HG02678 (cell line): ENCODE measurements at regions not wholly inside any gene's neighbourhood (a gene's known extent, or its start where the extent isn't known, plus 50 kb on each side); places are given as distances from the start of the nearest gene placed in this dataset.
"Not testable (repeated sequence)": the region's sequence is repeated elsewhere in the genome, so short reads cannot be mapped to it uniquely, and the experiment has no call there.

Experiments used
- ATAC-seq: cut with Tn5 transposase; IDR thresholded peaks from one replicate; pipeline ENCODE4 v1.9.1; 2021; ENCODE audit warnings: mild to moderate bottlenecking, moderate library complexity; ENCODE audit not compliant: unreplicated experiment

- ATAC-seq, result peak; percentile 28
These were observed 513.5 kb downstream of the TTLL7 start for GRCh38 chr1:83485314-83486019.

GRCh38 chr1:83481284-83481683 lies 517.6 kb downstream of the TTLL7 start:
- not testable (repeated sequence) for ATAC-seq

GRCh38 chr1:83479591-83480239 lies 519.2 kb downstream of the TTLL7 start:
- ATAC-seq, result peak; percentile 80

- not testable (repeated sequence) for ATAC-seq
These were observed 520.8 kb downstream of the TTLL7 start for GRCh38 chr1:83478127-83478526.

GRCh38 chr1:83476518-83476917 lies 522.4 kb downstream of the TTLL7 start:
- ATAC-seq, result peak; percentile 61

DNA sequence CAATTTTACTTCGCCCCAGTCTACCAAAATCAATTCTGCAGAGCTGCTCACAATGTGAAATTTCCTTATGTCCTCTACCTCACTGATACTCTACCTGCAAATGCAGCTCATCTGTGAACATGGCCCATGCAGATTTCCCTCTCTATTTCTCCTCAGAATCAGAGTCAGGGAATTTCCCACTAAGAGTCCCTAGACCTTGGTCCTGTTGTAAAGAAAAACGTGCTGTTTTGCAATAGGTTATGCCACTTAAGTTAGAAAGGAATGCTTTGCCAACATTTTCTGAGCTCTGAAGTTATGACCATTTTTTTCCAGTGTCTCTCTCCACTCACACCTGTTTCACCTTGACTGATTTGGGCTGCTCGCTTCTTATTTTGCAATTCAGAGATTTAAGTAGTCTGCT lies 524.0 kb downstream of the TTLL7 start:
- not testable (repeated sequence) for ATAC-seq

DNA sequence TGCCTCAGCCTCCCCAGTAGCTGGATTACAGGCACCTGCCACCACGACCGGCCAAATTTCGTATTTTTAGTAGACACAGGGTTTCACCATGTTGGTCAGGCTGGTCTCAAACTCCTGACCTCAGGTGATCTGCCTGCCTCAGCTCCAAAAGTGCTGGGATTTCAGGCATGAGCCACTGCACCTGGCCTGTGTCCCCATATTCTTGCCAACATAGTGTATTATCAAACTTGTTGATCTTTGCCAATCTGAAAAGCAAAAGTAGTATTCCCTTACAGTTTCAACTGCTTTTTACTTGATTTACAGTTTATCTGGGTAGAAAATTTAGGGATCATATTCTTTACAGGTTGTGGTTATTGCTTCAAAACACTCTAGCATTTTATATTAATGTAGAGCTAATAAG lies 524.9 kb downstream of the TTLL7 start:
- ATAC-seq, result not testable (repeated sequence)

DNA sequence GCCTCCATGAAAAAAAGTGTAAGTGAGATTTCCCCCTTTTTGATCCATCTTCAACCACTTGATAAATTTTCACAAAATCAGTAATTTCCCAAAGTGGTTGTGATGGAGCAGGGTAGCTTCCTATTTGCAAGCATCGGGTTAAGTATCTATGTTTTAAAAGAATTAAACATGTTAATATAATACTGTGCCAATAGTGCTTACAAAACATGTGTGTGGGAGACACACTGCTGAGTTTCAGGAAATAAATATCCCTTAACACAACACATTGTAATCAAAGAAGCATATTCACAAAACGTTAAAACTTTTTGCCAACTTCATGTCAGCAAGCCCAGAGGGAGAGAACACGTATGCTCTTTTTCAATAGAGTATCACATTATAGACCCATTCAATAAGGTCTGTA lies 526.9 kb downstream of the TTLL7 start:
- ATAC-seq, result not testable (repeated sequence)

GRCh38 chr1:83471272-83471671 lies 527.7 kb downstream of the TTLL7 start:
- peak; percentile 56 for ATAC-seq

DNA sequence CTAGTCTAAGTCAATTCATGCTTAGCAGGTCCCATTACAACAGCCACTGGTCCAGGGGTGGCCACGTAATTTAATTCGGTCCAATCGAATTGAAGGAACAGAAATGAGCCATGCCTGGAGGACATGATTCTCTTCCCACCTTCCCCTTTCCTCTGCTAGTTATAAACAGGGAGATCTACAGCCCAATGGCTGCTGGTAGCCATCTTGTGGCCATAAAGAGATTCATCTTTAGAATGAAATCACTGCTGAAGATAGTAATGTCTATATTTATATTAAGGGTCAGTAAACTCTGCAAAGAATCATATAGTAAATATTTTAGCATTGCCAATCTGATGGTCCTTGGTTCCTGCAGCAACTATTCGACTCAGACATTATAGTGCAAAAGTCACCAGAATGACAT lies 530.6 kb downstream of the TTLL7 start:
- ATAC-seq, result not testable (repeated sequence)

DNA sequence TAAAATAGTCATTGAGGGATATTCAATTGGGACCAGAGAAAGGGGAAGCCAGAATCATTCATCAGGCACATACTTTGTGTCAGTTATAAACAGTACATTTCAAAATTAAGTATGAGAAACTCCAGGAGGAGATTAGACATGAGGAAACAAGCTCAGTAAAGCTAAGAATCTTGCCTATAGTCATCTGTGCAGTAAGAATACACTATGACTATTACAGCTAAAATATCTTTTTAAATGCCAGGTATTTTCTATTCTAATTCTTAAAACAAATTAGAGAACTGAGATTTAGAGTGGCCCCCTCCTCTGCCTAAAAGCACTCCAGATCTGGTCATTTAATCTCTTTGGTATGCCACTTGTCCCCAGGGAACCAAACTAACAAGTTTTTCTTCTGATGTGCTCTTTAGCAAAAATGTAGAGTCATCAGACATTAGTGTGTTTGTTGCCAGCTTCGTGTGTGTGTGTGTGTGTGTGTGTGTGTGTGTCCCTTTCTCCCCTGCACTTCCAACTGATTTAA lies 541.1 kb downstream of the TTLL7 start:
- not testable (repeated sequence) for ATAC-seq

- ATAC-seq, result not testable (repeated sequence)
These were observed 541.7 kb downstream of the TTLL7 start for GRCh38 chr1:83457281-83457680.

DNA sequence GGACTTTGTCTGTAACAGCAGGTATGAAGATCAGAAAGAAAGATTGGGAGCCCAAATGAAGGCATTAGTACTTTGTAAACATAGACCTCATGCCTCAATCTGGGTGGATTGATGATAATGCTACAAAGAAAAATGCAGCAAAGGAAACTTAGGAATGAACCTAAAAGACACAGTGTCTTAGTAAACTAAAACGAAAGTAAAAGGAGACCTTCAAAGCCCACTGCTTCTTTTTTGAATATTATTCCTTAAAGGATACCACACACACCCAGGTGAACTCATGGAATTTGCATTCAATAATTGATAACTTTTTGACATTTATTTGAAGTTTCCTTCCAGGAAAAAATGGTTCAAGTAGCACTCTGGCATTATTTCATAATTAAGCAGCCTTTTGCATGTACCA lies 543.2 kb downstream of the TTLL7 start:
- peak; percentile 46 for ATAC-seq

- not testable (repeated sequence) for ATAC-seq
These were observed 553.1 kb downstream of the TTLL7 start for GRCh38 chr1:83445873-83446272.

- ATAC-seq, result not testable (repeated sequence)
These were observed 556.5 kb downstream of the TTLL7 start for GRCh38 chr1:83442412-83442811.

DNA sequence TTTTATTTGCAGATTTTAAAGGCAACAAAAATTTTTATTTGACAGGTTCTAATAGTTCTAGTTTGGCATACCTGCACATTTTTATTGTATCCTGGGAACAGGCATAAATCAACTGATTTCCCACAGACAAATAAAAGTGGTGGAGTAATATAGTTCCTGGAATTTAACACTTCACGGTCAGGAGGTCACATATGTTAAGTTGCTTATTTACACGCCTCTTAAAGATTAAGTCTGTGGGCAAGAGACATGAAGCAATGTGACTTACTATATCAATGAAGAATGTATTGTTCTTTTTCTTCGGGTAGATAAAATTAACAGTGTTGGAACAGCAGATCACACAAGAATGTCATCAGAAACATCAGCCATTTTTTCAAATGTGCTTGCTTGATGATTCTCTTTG lies 558.3 kb downstream of the TTLL7 start:
- not testable (repeated sequence) for ATAC-seq

GRCh38 chr1:83440021-83440420 lies 558.9 kb downstream of the TTLL7 start:
- not testable (repeated sequence) for ATAC-seq

GRCh38 chr1:83438316-83438715 lies 560.6 kb downstream of the TTLL7 start:
- not testable (repeated sequence) for ATAC-seq

DNA sequence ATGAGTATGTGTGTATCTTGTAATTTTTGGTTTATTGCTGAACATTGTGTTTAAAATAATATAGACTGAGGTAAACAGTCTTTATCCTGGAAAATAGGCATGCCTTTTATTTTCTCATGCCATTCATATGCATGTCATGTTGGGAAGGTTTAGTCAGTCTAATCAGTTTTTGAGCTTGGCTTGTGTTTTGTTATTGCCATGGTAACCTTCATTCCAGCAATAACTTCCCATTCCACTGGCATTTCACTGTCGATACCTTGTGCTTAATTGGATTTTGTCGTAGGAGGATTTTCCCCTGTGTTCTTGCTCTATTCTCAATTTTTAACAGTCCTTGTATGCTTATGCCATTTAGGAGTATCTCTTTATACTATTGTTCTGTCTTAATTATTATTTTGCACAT lies 563.6 kb downstream of the TTLL7 start:
- ATAC-seq, result not testable (repeated sequence)

GRCh38 chr1:83427566-83427965 lies 571.4 kb downstream of the TTLL7 start:
- not testable (repeated sequence) for ATAC-seq

- not testable (repeated sequence) for ATAC-seq
These were observed 575.5 kb downstream of the TTLL7 start for GRCh38 chr1:83423382-83423781.

DNA sequence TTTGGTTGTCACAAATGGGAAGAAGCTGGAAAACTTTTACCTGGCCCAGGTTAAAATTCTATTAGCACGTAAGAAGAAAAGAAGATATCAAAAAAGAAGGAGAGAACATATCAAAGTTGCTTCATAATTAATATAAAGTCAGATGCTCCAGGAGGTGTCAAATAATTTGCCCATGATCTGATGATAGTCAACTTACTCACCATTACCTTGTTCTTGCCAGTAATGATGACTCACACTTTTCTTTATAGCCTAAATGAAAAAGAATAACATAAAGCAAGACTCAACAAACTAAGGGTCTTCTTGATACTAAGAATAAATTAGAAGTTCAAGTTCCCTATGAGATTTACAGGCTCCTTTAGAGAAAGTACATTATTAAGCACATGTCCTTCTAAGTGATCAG lies 580.4 kb downstream of the TTLL7 start:
- ATAC-seq, result no peak
